RKO (cell line): ENCODE measurements at regions not wholly inside any gene's neighbourhood (a gene's known extent, or its start where the extent isn't known, plus 50 kb on each side); places are given as distances from the start of the nearest gene placed in this dataset.

ENCODE experiments used
- DNase-seq: peaks from one replicate; pipeline ENCODE4 v3.0.0-alpha.2; 2016; ENCODE audit warnings: low spot score

DNA sequence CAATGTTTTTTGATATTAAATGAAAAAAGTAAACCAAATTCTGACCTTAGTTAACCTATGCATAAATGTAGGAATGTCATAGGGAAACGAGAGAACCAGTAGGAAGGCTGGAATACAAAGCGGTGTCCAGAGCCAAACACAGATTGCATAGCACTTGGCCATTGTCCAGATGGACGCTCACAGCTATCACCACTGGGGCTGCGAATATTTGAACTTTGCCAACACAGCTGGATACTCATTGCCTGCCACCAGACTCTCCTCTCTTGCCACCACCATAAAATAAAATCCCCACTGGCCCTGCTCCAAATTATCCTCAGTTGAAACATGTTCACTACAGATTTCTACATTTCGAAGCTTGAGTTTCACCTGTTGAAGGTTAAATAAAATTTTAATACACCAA is 159.3 kb upstream of the GULP1 start:
- no peak for DNase-seq

- no peak for DNase-seq
Observed at GRCh38 chr2:188134241-188134640, 157.4 kb upstream of the GULP1 start.

DNA sequence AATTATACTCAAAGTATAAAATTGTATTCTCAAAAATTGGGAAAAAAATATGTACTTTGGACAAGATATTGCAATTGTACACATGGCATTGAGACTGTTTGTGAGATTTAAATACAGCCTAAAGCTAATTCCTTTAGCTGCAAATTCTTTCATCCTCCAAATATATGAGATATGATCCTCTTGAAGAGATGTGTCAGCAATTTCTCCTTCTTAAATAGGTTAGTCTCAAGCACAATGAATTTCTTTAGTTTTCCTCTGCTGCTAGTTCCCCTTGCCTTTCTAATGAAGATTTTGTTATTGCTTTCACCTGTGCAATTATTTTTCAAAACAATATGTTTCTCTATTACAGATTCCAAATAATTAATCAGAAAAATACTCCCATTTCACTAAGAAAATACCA is 153.4 kb upstream of the GULP1 start:
- DNase-seq, result no peak

GRCh38 chr2:188142088-188142487 is 149.6 kb upstream of the GULP1 start:
- no peak for DNase-seq

- no peak for DNase-seq
Observed at GRCh38 chr2:188142636-188143295, 148.9 kb upstream of the GULP1 start.

DNA sequence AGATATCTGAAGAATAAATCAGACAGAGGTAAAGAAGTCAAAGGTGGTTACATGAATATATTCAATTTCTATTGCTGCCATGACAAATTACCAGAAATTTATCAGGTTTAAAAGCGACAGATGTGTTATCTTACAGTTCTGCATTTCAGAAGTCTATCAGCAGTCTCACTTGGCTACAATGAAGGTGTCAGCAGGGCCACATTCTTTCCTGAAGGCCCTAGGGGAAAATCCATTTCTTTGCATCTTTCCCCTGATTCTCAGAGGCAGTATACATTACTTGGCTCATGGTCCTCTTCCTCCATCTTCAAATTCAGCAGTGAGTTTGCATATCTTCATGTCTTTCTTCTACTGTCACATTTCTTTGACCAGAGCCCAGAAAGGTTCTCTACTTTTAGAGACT is 145.8 kb upstream of the GULP1 start:
- DNase-seq, result no peak

- DNase-seq, result no peak
Observed at GRCh38 chr2:188146888-188147287, 144.8 kb upstream of the GULP1 start.

- DNase-seq, result no peak
Observed at GRCh38 chr2:188151670-188152069, 140.0 kb upstream of the GULP1 start.

- no peak for DNase-seq
Observed at GRCh38 chr2:188158337-188159100, 133.2 kb upstream of the GULP1 start.

GRCh38 chr2:188159484-188159883 is 132.2 kb upstream of the GULP1 start:
- no peak for DNase-seq

GRCh38 chr2:188170356-188170755 is 121.3 kb upstream of the GULP1 start:
- DNase-seq, result no peak

DNA sequence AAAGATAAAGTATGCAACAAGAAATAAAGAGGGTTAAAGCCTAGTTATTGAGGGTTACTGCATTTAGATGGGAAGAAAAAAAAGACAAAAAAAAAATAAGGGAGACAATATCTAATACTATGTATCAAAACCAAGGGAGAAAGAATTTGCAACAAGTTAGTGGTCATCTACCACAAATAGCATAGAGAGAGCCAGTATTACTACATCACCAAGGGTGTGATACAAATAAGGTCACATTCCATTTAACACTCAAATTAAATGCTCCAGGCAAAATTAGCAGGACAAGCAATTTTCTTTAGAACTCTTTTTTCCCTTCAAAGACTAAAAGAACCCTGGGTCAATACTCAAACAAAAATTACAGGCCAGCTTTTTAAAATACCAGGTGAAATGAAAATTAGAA is 115.1 kb upstream of the GULP1 start:
- DNase-seq, result no peak

DNA sequence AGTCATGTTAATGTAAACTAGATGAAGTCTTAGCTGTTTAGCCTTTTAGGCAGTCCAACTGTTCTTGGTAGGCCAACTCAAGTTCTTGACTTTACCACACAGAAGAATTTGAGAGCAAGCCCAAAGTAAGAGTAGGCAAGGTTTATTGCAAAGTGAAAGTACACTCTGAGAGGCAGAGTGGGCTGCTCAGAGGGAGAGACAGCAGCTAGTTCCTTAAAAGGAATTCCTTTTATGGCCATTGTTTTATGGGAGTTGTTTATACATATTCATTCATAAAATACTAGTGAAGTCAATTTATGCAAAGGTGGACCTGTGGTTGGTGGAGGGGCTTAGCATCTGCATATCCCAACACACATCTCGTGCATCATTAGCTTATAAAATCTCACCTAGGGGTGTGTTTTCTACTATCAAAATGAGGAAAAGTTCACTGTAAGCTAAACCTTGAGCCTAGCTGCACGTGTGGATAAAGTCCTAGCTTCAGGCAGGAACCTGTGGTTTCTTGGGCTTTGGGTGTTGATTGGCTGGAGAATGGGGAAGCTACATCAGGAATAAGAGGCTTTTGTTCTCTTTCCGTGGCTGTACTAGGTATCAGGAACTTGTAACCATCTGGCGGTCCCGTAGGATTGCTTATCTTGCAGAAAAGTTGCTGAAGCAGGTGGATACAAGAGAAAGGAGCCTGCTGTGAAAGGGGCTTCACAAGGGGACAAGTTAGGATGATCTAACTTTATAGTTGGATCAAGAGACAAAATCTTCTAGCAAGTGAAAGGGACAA is 110.4 kb upstream of the GULP1 start:
- no peak for DNase-seq

DNA sequence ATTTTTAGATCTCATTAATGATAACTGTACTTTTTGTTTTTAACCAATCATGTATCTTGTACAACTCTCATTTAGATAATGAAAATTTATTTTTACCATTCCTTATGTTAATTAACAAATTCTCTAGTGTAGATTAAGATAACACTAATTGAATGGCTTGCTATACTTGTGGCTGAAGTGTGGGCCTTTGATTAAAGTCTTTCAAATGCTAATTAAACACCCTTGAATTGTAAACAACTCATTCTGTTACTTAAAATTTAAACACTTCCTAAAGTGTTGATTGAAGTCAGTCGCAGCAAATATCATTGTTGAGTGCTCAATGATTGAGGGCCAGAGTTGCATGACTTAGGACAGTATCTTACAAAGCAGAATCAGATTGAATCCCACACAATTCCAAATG is 109.8 kb upstream of the GULP1 start:
- no peak for DNase-seq

DNA sequence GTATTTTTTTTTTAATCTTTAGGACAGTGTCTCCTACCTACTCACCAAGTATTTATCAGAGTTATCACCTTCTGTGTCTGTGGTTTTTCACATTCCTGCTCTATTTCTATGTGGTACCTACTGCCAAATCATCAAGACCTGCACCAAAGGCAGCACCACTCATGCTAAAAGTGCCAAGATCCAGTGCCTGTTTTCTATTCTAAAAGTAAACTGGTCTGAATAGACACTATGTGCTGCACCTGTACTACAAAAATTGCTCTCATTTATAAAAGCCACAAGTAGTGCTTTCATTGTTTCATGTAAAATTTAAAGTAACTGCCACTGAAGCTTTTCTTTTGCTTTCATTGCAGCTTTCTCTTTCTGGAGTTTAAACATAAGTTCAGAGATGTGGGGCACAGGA is 103.9 kb upstream of the GULP1 start:
- no peak for DNase-seq

DNA sequence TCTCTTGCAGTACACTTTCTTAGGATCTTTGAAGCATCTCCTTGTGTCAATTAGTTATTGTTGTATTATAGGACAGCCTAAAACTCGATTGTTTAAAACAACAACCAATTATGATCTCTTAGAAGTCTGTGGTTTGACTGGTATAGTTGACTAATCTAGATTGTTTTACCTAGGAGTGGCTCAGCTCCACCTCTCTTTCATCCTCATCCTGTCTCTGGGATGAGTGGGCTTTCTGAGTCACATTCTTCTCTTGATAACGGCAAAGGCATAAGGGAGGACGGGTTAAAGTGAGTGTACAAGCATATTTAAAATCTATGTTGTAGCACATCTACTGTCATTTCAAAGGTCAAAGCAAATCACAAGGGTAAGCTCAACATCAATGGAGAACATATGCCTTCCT is 102.3 kb upstream of the GULP1 start:
- peak; percentile 28 for DNase-seq

DNA sequence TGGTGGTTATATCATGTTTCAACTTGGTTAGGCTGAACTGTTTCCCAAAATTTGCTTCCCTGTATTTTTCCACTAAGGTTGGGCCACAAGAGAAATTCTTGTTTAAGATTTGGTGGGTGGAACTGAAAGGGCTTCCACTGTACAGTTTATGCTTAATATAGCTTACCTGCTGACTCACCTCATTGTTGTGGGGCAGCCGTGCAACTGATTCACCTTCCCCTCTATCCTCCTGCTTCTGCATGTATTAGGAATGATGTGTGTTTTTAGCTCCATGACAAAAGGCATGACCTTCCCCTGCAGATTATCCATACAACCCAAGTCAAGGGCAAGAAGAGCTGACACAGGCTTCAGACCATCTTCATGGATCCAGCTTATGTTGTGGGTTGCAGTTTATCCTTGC is 98.4 kb upstream of the GULP1 start:
- no peak for DNase-seq

DNA sequence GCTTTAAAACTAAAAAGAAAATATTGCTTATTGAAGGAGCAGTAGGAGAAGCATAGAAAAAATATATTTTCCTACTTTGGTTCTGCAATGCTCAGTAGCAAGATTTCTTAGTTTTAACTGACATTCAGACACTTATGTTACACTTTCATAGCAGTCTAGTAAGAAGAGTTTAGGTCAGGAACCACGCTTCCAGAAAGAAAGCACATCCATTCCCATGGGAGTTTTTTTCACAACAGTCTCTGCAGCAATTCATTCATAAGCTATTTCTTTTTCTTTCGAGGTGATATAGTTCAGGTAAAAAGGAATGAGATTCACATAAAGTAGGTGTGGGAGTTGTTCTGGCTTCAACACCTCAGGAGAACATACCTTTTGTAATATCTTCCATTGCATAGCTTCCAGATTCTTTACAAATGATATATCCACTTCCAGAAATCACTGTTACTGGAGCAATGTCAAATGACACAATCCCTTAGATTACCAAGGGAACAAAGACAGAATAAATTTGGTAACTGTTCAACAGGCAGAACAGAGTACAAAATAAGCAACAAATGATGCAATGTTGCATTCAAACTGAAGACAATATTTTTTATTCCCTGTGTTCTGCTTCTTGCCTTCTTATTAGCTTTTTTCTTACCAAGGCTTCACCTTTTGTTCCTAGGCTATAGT is 95.2 kb upstream of the GULP1 start:
- DNase-seq, result no peak

DNA sequence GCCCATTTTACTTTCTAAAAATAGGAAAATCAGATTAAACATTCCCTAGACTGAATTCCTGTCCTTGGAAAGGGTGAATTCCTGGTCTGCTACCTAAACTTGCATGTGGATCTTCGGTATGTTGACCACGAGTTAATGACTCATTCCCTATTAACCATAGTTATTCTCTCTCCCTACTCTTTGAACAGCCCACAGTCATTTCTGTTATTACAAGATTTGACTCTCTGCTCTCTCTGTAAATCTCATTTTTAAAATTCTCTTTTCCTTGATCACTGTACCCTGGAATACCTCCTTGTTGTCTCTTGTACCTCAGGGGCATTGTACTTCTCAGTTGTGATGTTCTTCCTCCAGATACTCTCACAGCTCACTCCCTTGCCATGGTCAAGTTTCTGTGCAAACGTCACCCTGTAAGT is 92.0 kb upstream of the GULP1 start:
- peak; percentile 8 for DNase-seq

DNA sequence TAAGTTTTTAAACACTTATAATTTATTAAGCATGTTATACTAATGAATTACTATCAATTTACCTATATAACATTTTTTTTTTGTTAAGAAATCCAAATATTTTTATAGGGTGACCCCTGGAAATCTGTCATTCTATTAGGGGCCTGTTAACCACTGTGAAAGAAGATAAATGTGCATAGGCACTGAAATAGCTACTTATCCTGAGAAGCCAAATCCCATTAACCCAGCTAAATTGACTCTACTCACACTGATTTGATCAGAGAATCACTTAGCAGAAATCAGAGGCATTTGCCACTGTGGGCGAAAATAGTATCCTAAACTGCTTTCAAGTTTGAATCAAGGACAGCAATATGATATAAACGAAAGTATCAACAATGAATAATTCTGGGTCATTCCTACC is 90.0 kb upstream of the GULP1 start:
- DNase-seq, result no peak

- no peak for DNase-seq
Observed at GRCh38 chr2:188202777-188203176, 88.9 kb upstream of the GULP1 start.

DNA sequence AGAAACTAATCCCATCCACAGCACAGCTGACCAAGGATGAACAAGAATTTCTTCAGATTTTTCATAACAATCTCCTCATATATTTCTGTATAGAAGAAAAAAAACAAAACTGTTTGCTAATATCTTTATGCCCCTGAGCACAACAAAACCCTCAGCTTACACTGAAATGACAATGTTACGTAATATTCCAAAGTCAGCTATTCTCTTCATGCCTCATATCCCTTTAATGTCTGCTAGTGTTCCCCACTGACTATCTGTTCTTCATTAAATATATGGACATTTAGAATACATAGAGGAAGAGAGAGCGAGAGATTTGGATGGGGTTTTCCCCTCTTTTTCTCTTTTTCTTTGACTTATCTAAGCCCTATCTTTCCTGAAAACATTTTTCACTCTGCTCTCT is 87.9 kb upstream of the GULP1 start:
- DNase-seq, result no peak

DNA sequence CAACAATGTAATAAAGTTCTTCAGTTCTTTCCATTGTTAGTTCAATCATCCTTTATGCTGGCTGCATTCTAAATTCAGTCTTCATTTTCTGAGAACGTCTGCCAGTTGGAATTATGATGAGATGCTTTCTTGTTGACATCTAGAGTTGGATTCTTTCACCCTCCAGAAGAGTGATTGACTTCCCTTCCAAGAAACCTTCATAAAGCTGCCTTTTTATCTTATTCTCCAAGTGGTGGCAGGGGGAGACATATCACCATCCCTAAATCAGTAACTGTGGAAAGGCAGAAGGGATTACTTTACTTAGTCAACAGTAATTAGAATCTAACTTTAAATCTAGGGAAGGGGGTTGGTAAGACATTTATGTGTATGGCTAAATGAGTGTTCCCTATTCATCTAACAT is 86.8 kb upstream of the GULP1 start:
- no peak for DNase-seq
